BLaER1 (cell line): ENCODE measurements at regions not wholly inside any gene's neighbourhood (a gene's known extent, or its start where the extent isn't known, plus 50 kb on each side); places are given as distances from the start of the nearest gene placed in this dataset.
"Not testable (repeated sequence)": the region's sequence is repeated elsewhere in the genome, so short reads cannot be mapped to it uniquely, and the experiment has no call there.

ENCODE experiments used
- H3K27ac ChIP-seq: shearing (Covaris generic); formaldehyde crosslinking; 2 replicates; pipeline ENCODE4 v1.8.1; 2022
- H3K27me3 ChIP-seq: shearing (Covaris generic); formaldehyde crosslinking; 2 replicates; pipeline ENCODE4 v1.8.1; 2022
- H3K36me3 ChIP-seq: shearing (Covaris generic); formaldehyde crosslinking; 2 replicates; pipeline ENCODE4 v1.8.1; 2022
- H3K4me1 ChIP-seq: shearing (Covaris generic); formaldehyde crosslinking; 2 replicates; pipeline ENCODE4 v1.8.1; 2022
- H3K4me2 ChIP-seq: shearing (Covaris generic); formaldehyde crosslinking; 2 replicates; pipeline ENCODE4 v1.8.1; 2022
- H3K4me3 ChIP-seq: shearing (Covaris generic); formaldehyde crosslinking; 2 replicates; pipeline ENCODE4 v1.8.1; 2022
- H3K9ac ChIP-seq: shearing (Covaris generic); formaldehyde crosslinking; 2 replicates; pipeline ENCODE4 v1.8.1; 2022
- H3K9me3 ChIP-seq: shearing (Covaris generic); formaldehyde crosslinking; 2 replicates; pipeline ENCODE4 v1.8.1; 2022
- H4K20me1 ChIP-seq: shearing (Covaris generic); formaldehyde crosslinking; 2 replicates; pipeline ENCODE4 v1.8.1; 2022
- Cebpa-rat ChIP-seq: shearing (Covaris generic); IDR thresholded peaks from 2 replicates; pipeline ENCODE4 v1.8.1; 2022

GRCh38 chr5:118125687-118126086 lies 862.7 kb downstream of the DTWD2 start:
- Histone ChIP-seq H3K27me3 (no peaks in the 10 kb centered on the region), H3K4me2 (no peak overlapping the region), H4K20me1 (no peaks in the 10 kb centered on the region), H3K9me3 (no peaks in the 10 kb centered on the region), H3K4me3 (no peak overlapping the region), H3K36me3 (no peaks in the 10 kb centered on the region), H3K4me1 (no peaks in the 10 kb centered on the region), H3K9ac (no peak overlapping the region), H3K27ac (no peak overlapping the region)
- TF ChIP-seq Cebpa-rat = no peak

- H3K4me3 ChIP-seq = no peak overlapping the region
- H3K4me1 ChIP-seq = no peaks in the 10 kb centered on the region
- H3K27ac ChIP-seq = no peak overlapping the region
- no peak for TF ChIP-seq Cebpa-rat
- H3K9me3 ChIP-seq = no peaks in the 10 kb centered on the region
- no peaks in the 10 kb centered on the region for H4K20me1 ChIP-seq
- H3K36me3 ChIP-seq = no peaks in the 10 kb centered on the region
- no peak overlapping the region for H3K9ac ChIP-seq
- no peak overlapping the region for H3K4me2 ChIP-seq
- H3K27me3 ChIP-seq = no peaks in the 10 kb centered on the region
Measured at GRCh38 chr5:118121258-118121657, 867.1 kb downstream of the DTWD2 start.

- Histone ChIP-seq H3K27ac (no peak overlapping the region), H3K27me3 (no peaks in the 10 kb centered on the region), H3K4me3 (no peak overlapping the region), H3K9me3 (no peaks in the 10 kb centered on the region), H4K20me1 (no peaks in the 10 kb centered on the region), H3K9ac (no peak overlapping the region), H3K4me2 (no peak overlapping the region), H3K36me3 (no peaks in the 10 kb centered on the region), H3K4me1 (no peaks in the 10 kb centered on the region)
- TF ChIP-seq Cebpa-rat = no peak
Measured at GRCh38 chr5:118115791-118116190, 872.6 kb downstream of the DTWD2 start.

- H3K9ac ChIP-seq = no peak overlapping the region
- H3K4me1 ChIP-seq = no peaks in the 10 kb centered on the region
- no peak overlapping the region for H3K4me2 ChIP-seq
- no peak overlapping the region for H3K4me3 ChIP-seq
- H4K20me1 ChIP-seq = no peaks in the 10 kb centered on the region
- no peaks in the 10 kb centered on the region for H3K36me3 ChIP-seq
- no peak for TF ChIP-seq Cebpa-rat
- H3K27me3 ChIP-seq = no peaks in the 10 kb centered on the region
- H3K9me3 ChIP-seq = no peaks in the 10 kb centered on the region
- no peak overlapping the region for H3K27ac ChIP-seq
Measured at GRCh38 chr5:118111956-118112355, 876.4 kb downstream of the DTWD2 start.

- not testable (repeated sequence) for H3K27me3 ChIP-seq, H3K4me3 ChIP-seq, H3K9ac ChIP-seq, H4K20me1 ChIP-seq, H3K9me3 ChIP-seq, H3K4me2 ChIP-seq, H3K27ac ChIP-seq, H3K4me1 ChIP-seq, H3K36me3 ChIP-seq
Measured at GRCh38 chr5:118107246-118107645, 881.1 kb downstream of the DTWD2 start.

DNA sequence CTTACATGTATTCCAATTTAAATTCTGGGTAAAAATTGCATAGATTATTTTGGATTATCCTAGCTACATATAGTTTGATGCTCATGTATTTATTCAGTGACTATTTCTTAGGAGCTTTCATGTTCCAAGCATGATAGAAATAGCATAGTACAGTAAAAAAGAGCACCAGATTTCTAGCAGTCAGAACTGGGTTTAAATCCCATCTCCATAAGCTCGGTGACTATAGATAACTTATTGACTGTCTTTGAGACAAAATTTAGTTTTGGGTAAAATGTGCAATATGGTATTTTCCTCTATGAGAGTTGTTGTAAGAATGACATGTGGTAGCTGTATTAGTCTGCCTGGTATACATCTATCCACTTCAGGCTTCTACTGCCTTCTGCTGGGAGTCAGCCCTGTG lies 889.6 kb downstream of the DTWD2 start:
- no peaks in the 10 kb centered on the region for H3K36me3 ChIP-seq
- no peak for TF ChIP-seq Cebpa-rat
- H4K20me1 ChIP-seq = no peaks in the 10 kb centered on the region
- H3K4me2 ChIP-seq = no peak overlapping the region
- no peak overlapping the region for H3K27ac ChIP-seq
- H3K4me3 ChIP-seq = no peak overlapping the region
- H3K27me3 ChIP-seq = no peaks in the 10 kb centered on the region
- H3K9me3 ChIP-seq = no peaks in the 10 kb centered on the region
- H3K9ac ChIP-seq = no peak overlapping the region
- no peaks in the 10 kb centered on the region for H3K4me1 ChIP-seq

DNA sequence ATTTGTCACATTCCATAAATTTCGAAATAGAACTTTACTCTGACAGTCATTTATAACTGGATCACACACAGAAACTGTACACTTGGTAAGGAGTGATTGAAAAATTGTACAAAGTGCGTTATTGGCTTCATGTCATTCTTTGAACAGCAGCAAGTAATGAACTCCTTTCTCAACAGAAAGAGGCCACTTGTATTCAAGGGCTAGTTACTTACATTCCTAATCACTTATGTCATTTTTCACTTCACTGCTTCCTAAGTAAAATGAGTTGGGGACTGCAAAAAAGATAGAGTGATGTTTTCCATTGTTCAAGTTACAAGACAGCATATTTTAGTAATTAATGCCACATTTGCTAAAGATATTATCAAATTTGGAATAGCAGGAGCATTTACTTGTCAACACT lies 893.2 kb downstream of the DTWD2 start:
- no peaks in the 10 kb centered on the region for H4K20me1 ChIP-seq
- no peak overlapping the region for H3K27ac ChIP-seq
- no peak for TF ChIP-seq Cebpa-rat
- H3K9me3 ChIP-seq = no peaks in the 10 kb centered on the region
- H3K9ac ChIP-seq = no peak overlapping the region
- H3K4me1 ChIP-seq = no peaks in the 10 kb centered on the region
- no peak overlapping the region for H3K4me2 ChIP-seq
- H3K4me3 ChIP-seq = no peak overlapping the region
- H3K27me3 ChIP-seq = no peaks in the 10 kb centered on the region
- no peaks in the 10 kb centered on the region for H3K36me3 ChIP-seq

DNA sequence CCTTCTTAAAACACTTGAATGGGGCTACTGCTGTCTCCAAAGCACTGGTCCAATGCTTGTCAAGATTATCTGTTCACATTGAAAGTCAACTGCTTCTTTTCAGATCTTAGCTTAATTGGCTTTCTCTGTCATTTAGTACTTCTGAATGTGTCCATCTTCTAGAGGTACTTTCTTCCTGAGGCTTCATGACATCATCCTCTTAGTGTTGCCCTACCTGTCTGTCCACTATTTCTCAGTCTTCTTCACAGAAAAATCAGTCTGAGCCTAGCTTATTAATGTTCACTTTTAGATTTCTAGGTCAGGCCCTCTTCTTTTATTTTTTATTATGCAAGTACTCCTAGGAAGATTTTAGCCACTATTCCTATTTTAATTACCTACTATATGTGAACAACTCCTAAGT lies 899.9 kb downstream of the DTWD2 start:
- no peak overlapping the region for H3K4me3 ChIP-seq
- no peaks in the 10 kb centered on the region for H4K20me1 ChIP-seq
- H3K4me1 ChIP-seq = no peaks in the 10 kb centered on the region
- H3K9ac ChIP-seq = no peak overlapping the region
- no peaks in the 10 kb centered on the region for H3K27me3 ChIP-seq
- H3K9me3 ChIP-seq = no peaks in the 10 kb centered on the region
- H3K4me2 ChIP-seq = no peak overlapping the region
- no peaks in the 10 kb centered on the region for H3K36me3 ChIP-seq
- TF ChIP-seq Cebpa-rat = no peak
- H3K27ac ChIP-seq = no peak overlapping the region

DNA sequence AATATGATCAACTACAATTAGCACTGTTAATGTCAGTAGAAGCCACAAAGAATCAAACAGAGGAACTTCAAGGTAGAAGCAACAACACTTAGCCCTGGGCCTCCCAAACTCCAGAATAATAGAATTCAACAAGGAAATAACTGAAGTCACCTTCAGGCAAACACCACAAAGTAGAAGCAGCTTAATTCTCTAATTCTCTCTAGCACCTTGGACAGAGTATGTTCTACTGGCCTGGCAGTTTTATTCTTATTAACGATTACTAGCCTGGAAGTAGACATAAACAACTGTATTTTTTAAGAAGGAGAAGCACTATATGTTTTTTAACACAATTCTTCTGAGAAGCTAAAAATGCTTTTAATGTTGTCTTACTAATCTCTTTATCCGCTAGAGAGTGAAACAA lies 911.9 kb downstream of the DTWD2 start:
- Histone ChIP-seq H3K9ac (no peak overlapping the region), H3K4me3 (no peak overlapping the region), H4K20me1 (no peaks in the 10 kb centered on the region), H3K27ac (no peak overlapping the region), H3K27me3 (no peaks in the 10 kb centered on the region), H3K36me3 (no peaks in the 10 kb centered on the region), H3K9me3 (peaks cover 10% of the 10 kb centered on the region), H3K4me2 (no peak overlapping the region), H3K4me1 (no peaks in the 10 kb centered on the region)
- TF ChIP-seq Cebpa-rat = no peak

DNA sequence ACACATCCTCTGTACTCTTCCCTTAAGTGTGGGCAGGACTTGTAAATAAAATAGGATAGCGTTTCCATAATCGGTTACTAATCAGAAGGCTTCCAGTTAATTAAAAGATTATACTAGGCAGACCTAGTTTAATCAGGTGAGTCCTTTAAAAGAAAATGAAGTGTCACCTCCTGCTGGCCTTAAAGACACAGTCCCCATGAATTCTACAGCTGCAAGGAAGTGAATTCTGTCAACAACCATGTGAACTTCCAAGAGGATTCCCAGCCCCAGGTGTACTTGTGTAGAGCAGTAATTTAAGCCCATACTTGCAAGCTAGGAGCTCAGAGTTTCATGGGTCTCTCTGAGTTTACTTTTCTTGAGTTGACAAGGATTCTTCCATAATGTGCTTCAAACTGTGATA lies 918.3 kb downstream of the DTWD2 start:
- Histone ChIP-seq H3K4me1 (no peaks in the 10 kb centered on the region), H4K20me1 (no peaks in the 10 kb centered on the region), H3K27ac (no peak overlapping the region), H3K4me3 (no peak overlapping the region), H3K36me3 (no peaks in the 10 kb centered on the region), H3K4me2 (no peak overlapping the region), H3K27me3 (no peaks in the 10 kb centered on the region), H3K9ac (no peak overlapping the region), H3K9me3 (no peaks in the 10 kb centered on the region)
- no peak for TF ChIP-seq Cebpa-rat

- Histone ChIP-seq H3K4me1 (no peaks in the 10 kb centered on the region), H3K27me3 (no peaks in the 10 kb centered on the region), H3K27ac (no peak overlapping the region), H3K9ac (no peak overlapping the region), H3K36me3 (no peaks in the 10 kb centered on the region), H4K20me1 (no peaks in the 10 kb centered on the region), H3K4me3 (no peak overlapping the region), H3K9me3 (no peaks in the 10 kb centered on the region), H3K4me2 (no peak overlapping the region)
- TF ChIP-seq Cebpa-rat = no peak
Measured at GRCh38 chr5:118069452-118069851, 918.9 kb downstream of the DTWD2 start.
